SK-N-SH (cell line): ENCODE measurements at regions not wholly inside any gene's neighbourhood (a gene's known extent, or its start where the extent isn't known, plus 50 kb on each side); places are given as distances from the start of the nearest gene placed in this dataset.

ENCODE experiments used
- CHD2 ChIP-seq: fragments of 150-350 bp; IDR thresholded peaks from 2 replicates; pipeline ENCODE4 v1.6.1; 2018; ENCODE audit warnings: low read length; ENCODE audit not compliant: partially characterized antibody
- CTCF ChIP-seq: fragments of 200-600 bp; sonication (generic); IDR thresholded peaks from 2 replicates; pipeline ENCODE4 v1.6.1; 2017; ENCODE audit warnings: antibody characterized with exemption, mild to moderate bottlenecking, moderate library complexity
- EP300 ChIP-seq, 2 experiments: IDR thresholded peaks; 2 replicates each; pipeline versions ENCODE4 v1.4.0 to v1.6.1; 2012; ENCODE audit warnings: borderline replicate concordance in 1 of 2, low read depth in 1 of 2, low read length in 1 of 2
- JUND ChIP-seq: IDR thresholded peaks from 2 replicates; pipeline ENCODE4 v1.4.0; 2012
- MAX ChIP-seq: IDR thresholded peaks from 2 replicates; pipeline ENCODE4 v1.4.0; 2012; ENCODE audit warnings: low read depth
- MXI1 ChIP-seq: IDR thresholded peaks from 2 replicates; pipeline ENCODE4 v1.6.1; 2012; ENCODE audit warnings: mild to moderate bottlenecking, low read depth, low read length, improper control_type of control experiment
- NFIC ChIP-seq: IDR thresholded peaks from 2 replicates; pipeline ENCODE4 v1.4.0; 2012; ENCODE audit warnings: borderline replicate concordance
- PBX3 ChIP-seq: IDR thresholded peaks from 2 replicates; pipeline ENCODE4; 2012
- POLR2AphosphoS5 ChIP-seq: IDR thresholded peaks from 2 replicates; pipeline ENCODE4 v1.6.1; 2012; ENCODE audit warnings: low read depth, low read length
- REST ChIP-seq: IDR thresholded peaks from 2 replicates; pipeline ENCODE4 v1.6.1; 2012; ENCODE audit warnings: mild to moderate bottlenecking, low read depth, low read length, moderate library complexity
- RFX5 ChIP-seq: IDR thresholded peaks from 2 replicates; pipeline ENCODE4 v1.6.1; 2012; ENCODE audit warnings: mild to moderate bottlenecking, improper control_type of control experiment, low read length
- RXRA ChIP-seq: IDR thresholded peaks from 2 replicates; pipeline ENCODE4 v1.4.0; 2012; ENCODE audit warnings: low read depth, mild to moderate bottlenecking, borderline replicate concordance
- TEAD4 ChIP-seq: IDR thresholded peaks from 2 replicates; pipeline ENCODE4 v1.4.0; 2012; ENCODE audit warnings: mild to moderate bottlenecking, borderline replicate concordance; ENCODE audit not compliant: insufficient read depth

GRCh38 chr4:111178231-111178630, 555.4 kb upstream of the PITX2 start:
- TF ChIP-seq CHD2: no peak
- no peak for TF ChIP-seq RFX5
- no peak for TF ChIP-seq PBX3
- no peak for TF ChIP-seq CTCF
- TF ChIP-seq RXRA: no peak
- no peak for TF ChIP-seq MAX
- TF ChIP-seq MXI1: no peak
- TF ChIP-seq NFIC: no peak
- TF ChIP-seq JUND: no peak
- TF ChIP-seq TEAD4: no peak
- TF ChIP-seq REST: no peak
- TF ChIP-seq POLR2AphosphoS5: no peak
- TF ChIP-seq EP300 (IDR thresholded peaks at IDR 0.05; ENCODE audit: borderline replicate concordance in 1 of 2, low read depth in 1 of 2, low read length in 1 of 2): no peak
